ENCODE measurements at regions not wholly inside any gene's neighbourhood (a gene's known extent, or its start where the extent isn't known, plus 50 kb on each side); places are given as distances from the start of the nearest gene placed in this dataset.

GRCh38 chr13:36552334-36552733 is 120.0 kb downstream of the CCNA1 start:
- TF ChIP-seq EZH2phosphoT487 (IDR thresholded peaks at IDR 0.05; ENCODE audit: low read depth, severe bottlenecking, unreplicated experiment): no peak
- no peak for TF ChIP-seq CTCF (IDR thresholded peaks at IDR 0.05; ENCODE audit: poor library complexity)
- TF ChIP-seq EZH2 (IDR thresholded peaks at IDR 0.05; ENCODE audit: borderline replicate concordance): no peak
- Histone ChIP-seq H3K9me2 (replicated peaks; ENCODE audit: insufficient read depth) (no peaks in the 10 kb centered on the region), H3K4me1 (ENCODE audit: insufficient read depth) (no peaks in the 10 kb centered on the region), H3K4me2 (no peak overlapping the region), H3K27ac (no peak overlapping the region), H3K9me3 (ENCODE audit: low read depth) (no peaks in the 10 kb centered on the region), H3K79me2 (no peaks in the 10 kb centered on the region), H4K20me1 (ENCODE audit: insufficient read depth, poor library complexity, severe bottlenecking) (no peaks in the 10 kb centered on the region), H3K27me3 (no peaks in the 10 kb centered on the region), H2AFZ (no peak overlapping the region), H3K4me3 (no peak overlapping the region), H3K36me3 (replicated peaks; ENCODE audit: insufficient read depth, low read depth) (no peaks in the 10 kb centered on the region)
- WGBS (ENCODE audit: low lambda C conversion rate, missing lambda C conversion rate): 88% methylated on average over 1 of the region's 1 CpG
- DNase-seq (ENCODE audit: low spot score): no peak

- H3K27ac ChIP-seq: no peak overlapping the region
- no peak for TF ChIP-seq EZH2 (IDR thresholded peaks at IDR 0.05; ENCODE audit: borderline replicate concordance)
- TF ChIP-seq CTCF (IDR thresholded peaks at IDR 0.05; ENCODE audit: poor library complexity): no peak
- no peak for TF ChIP-seq EZH2phosphoT487 (IDR thresholded peaks at IDR 0.05; ENCODE audit: low read depth, severe bottlenecking, unreplicated experiment)
- no peaks in the 10 kb centered on the region for H3K36me3 ChIP-seq (replicated peaks; ENCODE audit: insufficient read depth, low read depth)
- H3K27me3 ChIP-seq: no peaks in the 10 kb centered on the region
- no peaks in the 10 kb centered on the region for H3K79me2 ChIP-seq
- H2AFZ ChIP-seq: no peak overlapping the region
- H3K9me2 ChIP-seq (replicated peaks; ENCODE audit: insufficient read depth): no peaks in the 10 kb centered on the region
- no peak overlapping the region for H3K4me2 ChIP-seq
- no peaks in the 10 kb centered on the region for H3K9me3 ChIP-seq (ENCODE audit: low read depth)
- H3K4me3 ChIP-seq: no peak overlapping the region
- peak; percentile 13 for DNase-seq (ENCODE audit: low spot score)
- WGBS (ENCODE audit: low lambda C conversion rate, missing lambda C conversion rate): 72% methylated on average over 1 of the region's 1 CpG
- H4K20me1 ChIP-seq (ENCODE audit: insufficient read depth, poor library complexity, severe bottlenecking): no peaks in the 10 kb centered on the region
- H3K4me1 ChIP-seq (ENCODE audit: insufficient read depth): no peaks in the 10 kb centered on the region
These were observed 120.3 kb upstream of the SERTM1 start for GRCh38 chr13:36553491-36553890.

DNA sequence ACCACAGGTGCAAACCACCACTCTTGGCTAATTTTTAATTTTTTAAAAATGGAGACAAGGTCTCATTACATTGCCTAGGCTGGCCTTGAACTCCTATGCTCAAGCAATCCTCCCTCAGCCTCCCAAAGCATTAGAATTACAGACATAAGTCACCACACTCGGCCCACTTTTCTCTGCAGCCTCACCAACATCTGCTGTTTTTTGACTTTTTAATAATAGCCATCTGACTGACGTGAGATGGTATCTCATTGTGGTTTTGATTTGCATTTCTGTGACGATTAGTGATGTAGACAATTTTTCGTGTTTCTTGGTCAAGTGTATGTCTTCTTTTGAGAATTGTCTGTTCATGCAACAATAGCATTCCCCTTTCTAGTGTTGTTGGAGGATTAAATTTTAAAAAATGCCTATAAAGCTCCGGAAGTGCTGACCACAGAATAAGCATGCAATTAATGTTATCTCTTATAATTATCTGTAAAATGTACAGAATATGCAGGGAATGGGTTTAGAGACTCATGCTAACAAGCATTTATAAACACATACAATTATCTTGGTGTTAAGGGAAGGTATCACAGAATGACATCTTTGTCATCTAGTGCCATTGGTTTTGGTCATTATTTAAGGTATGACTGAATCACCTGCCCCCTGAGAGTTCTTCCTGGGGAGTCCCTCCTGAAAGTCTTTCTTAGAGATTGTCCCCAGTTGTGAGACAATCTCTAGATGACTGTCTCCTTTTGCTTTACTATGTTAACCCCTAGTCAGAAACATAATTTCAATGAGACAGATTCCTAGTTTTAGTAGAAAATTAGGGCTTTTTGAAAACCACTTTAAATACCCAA is 118.5 kb upstream of the SERTM1 start:
- no peaks in the 10 kb centered on the region for H3K27me3 ChIP-seq

More for the DNA sequence above, 118.5 kb upstream of the SERTM1 start:
- TF ChIP-seq EZH2phosphoT487 (IDR thresholded peaks at IDR 0.05; ENCODE audit: low read depth, severe bottlenecking, unreplicated experiment) (no peak), CTCF (IDR thresholded peaks at IDR 0.05; ENCODE audit: poor library complexity) (no peak), EZH2 (IDR thresholded peaks at IDR 0.05; ENCODE audit: borderline replicate concordance) (no peak)
- Histone ChIP-seq H3K4me3 (no peak overlapping the region), H4K20me1 (ENCODE audit: insufficient read depth, poor library complexity, severe bottlenecking) (no peaks in the 10 kb centered on the region), H3K27ac (no peak overlapping the region), H3K9me3 (ENCODE audit: low read depth) (no peaks in the 10 kb centered on the region), H2AFZ (no peak overlapping the region), H3K79me2 (no peaks in the 10 kb centered on the region), H3K4me1 (ENCODE audit: insufficient read depth) (no peaks in the 10 kb centered on the region), H3K36me3 (replicated peaks; ENCODE audit: insufficient read depth, low read depth) (no peaks in the 10 kb centered on the region), H3K9me2 (replicated peaks; ENCODE audit: insufficient read depth) (no peaks in the 10 kb centered on the region), H3K4me2 (no peak overlapping the region)
- WGBS (ENCODE audit: low lambda C conversion rate, missing lambda C conversion rate): 81% methylated on average over 5 of the region's 5 CpGs
- DNase-seq (ENCODE audit: low spot score): no peak
